HFF-Myc (cell line): ENCODE measurements at regions not wholly inside any gene's neighbourhood (a gene's known extent, or its start where the extent isn't known, plus 50 kb on each side); places are given as distances from the start of the nearest gene placed in this dataset.

ENCODE experiments used
- DNase-seq: peaks from one replicate; pipeline ENCODE4 v3.0.0-alpha.2; 2011; ENCODE audit warnings: low read depth; ENCODE audit errors: extremely low read depth
- H3K4me3 ChIP-seq: replicated peaks from 2 replicates; pipeline ENCODE4 v1.5.1; 2011; ENCODE audit warnings: low read depth, mild to moderate bottlenecking, control low read depth, low read length
- CTCF ChIP-seq: IDR thresholded peaks from 2 replicates; pipeline ENCODE4 v1.5.1; 2012; ENCODE audit warnings: mild to moderate bottlenecking, low read depth, low read length, control low read depth; ENCODE audit errors: missing control alignments

- no peak for TF ChIP-seq CTCF
- no peak overlapping the region for H3K4me3 ChIP-seq
- no peak for DNase-seq
Measured at GRCh38 chr16:49024896-49025295, 256.7 kb downstream of the CBLN1 start.

GRCh38 chr16:49024016-49024415 is 257.6 kb downstream of the CBLN1 start:
- no peak for TF ChIP-seq CTCF
- DNase-seq: no peak
- H3K4me3 ChIP-seq: no peak overlapping the region

- no peak overlapping the region for H3K4me3 ChIP-seq
- TF ChIP-seq CTCF: no peak
- DNase-seq: peak; percentile 64
Measured at GRCh38 chr16:49023050-49023449, 258.6 kb downstream of the CBLN1 start.

- no peak for TF ChIP-seq CTCF
- H3K4me3 ChIP-seq: no peak overlapping the region
- no peak for DNase-seq
Measured at GRCh38 chr16:49022351-49022963, 259.2 kb downstream of the CBLN1 start.

GRCh38 chr16:49021136-49021535 is 260.5 kb downstream of the CBLN1 start:
- TF ChIP-seq CTCF: no peak
- no peak overlapping the region for H3K4me3 ChIP-seq
- DNase-seq: peak; percentile 98

- TF ChIP-seq CTCF: no peak
- DNase-seq: no peak
- no peak overlapping the region for H3K4me3 ChIP-seq
Measured at GRCh38 chr16:49020436-49020835, 261.2 kb downstream of the CBLN1 start.

GRCh38 chr16:49019831-49020230 is 261.8 kb downstream of the CBLN1 start:
- DNase-seq: no peak
- no peak for TF ChIP-seq CTCF
- H3K4me3 ChIP-seq: no peak overlapping the region
